NT2/D1 (cell line): ENCODE measurements at regions not wholly inside any gene's neighbourhood (a gene's known extent, or its start where the extent isn't known, plus 50 kb on each side); places are given as distances from the start of the nearest gene placed in this dataset.

Experiments used
- SUZ12 ChIP-seq: IDR thresholded peaks from 2 replicates; pipeline ENCODE4 v1.6.1; 2011; ENCODE audit not compliant: insufficient read length, insufficient read depth; ENCODE audit errors: extremely low read depth
- YY1 ChIP-seq: IDR thresholded peaks from 2 replicates; pipeline ENCODE4 v1.6.1; 2011; ENCODE audit not compliant: insufficient read length, insufficient read depth
- ZNF274 ChIP-seq: IDR thresholded peaks from 2 replicates; pipeline ENCODE4 v1.6.1; 2011; ENCODE audit warnings: mild to moderate bottlenecking, low read depth, low read length

- no peak for TF ChIP-seq YY1
- TF ChIP-seq ZNF274 = no peak
- no peak for TF ChIP-seq SUZ12
Observed at GRCh38 chr5:92019376-92019990, 636.4 kb upstream of the ARRDC3 start.
